GM12872 (cell line): ENCODE measurements at regions not wholly inside any gene's neighbourhood (a gene's known extent, or its start where the extent isn't known, plus 50 kb on each side); places are given as distances from the start of the nearest gene placed in this dataset.

Source experiments
- CTCF ChIP-seq: IDR thresholded peaks from 3 replicates; pipeline ENCODE4 v1.5.1; 2011; ENCODE audit warnings: low read depth, mild to moderate bottlenecking, low read length, moderate library complexity; ENCODE audit not compliant: insufficient read depth

- no peak for TF ChIP-seq CTCF
Measured at GRCh38 chr2:59684116-59684770, 869.2 kb downstream of the BCL11A start.

GRCh38 chr2:59680863-59681262 is 872.6 kb downstream of the BCL11A start:
- no peak for TF ChIP-seq CTCF

GRCh38 chr2:59677158-59677557 is 876.3 kb downstream of the BCL11A start:
- no peak for TF ChIP-seq CTCF

GRCh38 chr2:59674100-59674499 is 879.4 kb downstream of the BCL11A start:
- TF ChIP-seq CTCF, result no peak

GRCh38 chr2:59665021-59665420 is 888.4 kb downstream of the BCL11A start:
- no peak for TF ChIP-seq CTCF

GRCh38 chr2:59662127-59662861 is 891.2 kb downstream of the BCL11A start:
- no peak for TF ChIP-seq CTCF

- no peak for TF ChIP-seq CTCF
Measured at GRCh38 chr2:59660262-59660661, 893.2 kb downstream of the BCL11A start.
